NCI-H1092 (cell line): ENCODE measurements at regions not wholly inside any gene's neighbourhood (a gene's known extent, or its start where the extent isn't known, plus 50 kb on each side); places are given as distances from the start of the nearest gene placed in this dataset.

Source experiments
- DNase-seq: peaks from one replicate; lab custom pipeline; 2025; lab: John Stamatoyannopoulos, UW

- no peak for DNase-seq
Measured at GRCh38 chr2:106572541-106573450, 85.6 kb downstream of the CD8B2 start.

GRCh38 chr2:106573773-106574172 lies 86.6 kb downstream of the CD8B2 start:
- DNase-seq, result no peak

- DNase-seq, result no peak
Measured at GRCh38 chr2:106575955-106576354, 88.8 kb downstream of the CD8B2 start.

GRCh38 chr2:106577255-106577651 lies 90.1 kb downstream of the CD8B2 start:
- no peak for DNase-seq

GRCh38 chr2:106579750-106580197 lies 92.6 kb downstream of the CD8B2 start:
- DNase-seq, result no peak

- no peak for DNase-seq
Measured at GRCh38 chr2:106580241-106580640, 93.1 kb downstream of the CD8B2 start.

- DNase-seq, result no peak
Measured at GRCh38 chr2:106581328-106581727, 94.2 kb downstream of the CD8B2 start.

- no peak for DNase-seq
Measured at GRCh38 chr2:106581755-106582147, 94.6 kb downstream of the CD8B2 start.

- DNase-seq, result peak; percentile 59
Measured at GRCh38 chr2:106582148-106583143, 95.3 kb downstream of the CD8B2 start.

- no peak for DNase-seq
Measured at GRCh38 chr2:106584304-106584954, 97.3 kb downstream of the CD8B2 start.

GRCh38 chr2:106596844-106597243 lies 109.7 kb downstream of the CD8B2 start:
- DNase-seq, result no peak

- DNase-seq, result no peak
Measured at GRCh38 chr2:106599540-106599939, 112.4 kb downstream of the CD8B2 start.

GRCh38 chr2:106602042-106602441 lies 114.9 kb downstream of the CD8B2 start:
- DNase-seq, result no peak

GRCh38 chr2:106606652-106607051 lies 119.5 kb downstream of the CD8B2 start:
- DNase-seq, result no peak

GRCh38 chr2:106607371-106607770 lies 120.2 kb downstream of the CD8B2 start:
- no peak for DNase-seq

GRCh38 chr2:106609780-106610179 lies 122.6 kb downstream of the CD8B2 start:
- no peak for DNase-seq

- DNase-seq, result no peak
Measured at GRCh38 chr2:106614511-106615291, 127.5 kb downstream of the CD8B2 start.

GRCh38 chr2:106618614-106619013 lies 131.4 kb downstream of the CD8B2 start:
- no peak for DNase-seq

GRCh38 chr2:106623456-106623855 lies 136.3 kb downstream of the CD8B2 start:
- DNase-seq, result no peak

GRCh38 chr2:106624787-106625380 lies 137.7 kb downstream of the CD8B2 start:
- DNase-seq, result no peak

GRCh38 chr2:106628377-106628776 lies 141.2 kb downstream of the CD8B2 start:
- no peak for DNase-seq
